Caco-2 (cell line): ENCODE measurements at regions not wholly inside any gene's neighbourhood (a gene's known extent, or its start where the extent isn't known, plus 50 kb on each side); places are given as distances from the start of the nearest gene placed in this dataset.

Experiments
- BruUV-seq: library from RNA; stranded (reverse); fragments of 400-500 nt; replicated peaks from 2 replicates; lab custom pipeline; 2021; lab: Mats Ljungman, UMichigan
- CTCF ChIA-PET: fragments of 300-600 bp; sonication (Branson Sonifier 250); formaldehyde crosslinking; loops from one replicate; lab custom pipeline; 2022; ENCODE audit warnings: antibody characterized with exemption; lab: Charles Lee
- POLR2A ChIA-PET: fragments of 300-600 bp; sonication (Branson Sonifier 250); formaldehyde crosslinking; loops from one replicate; lab custom pipeline; 2022; ENCODE audit warnings: antibody characterized with exemption; lab: Charles Lee
- DNase-seq, 2 experiments: peaks; one replicate each; pipeline versions ENCODE4 v3.0.0 to v3.0.0-alpha.2; 2020 to 2022
- H3K27me3 ChIP-seq: replicated peaks from 2 replicates; pipeline ENCODE4 v1.6.0; 2011; ENCODE audit warnings: low read length; ENCODE audit not compliant: control insufficient read depth, insufficient read depth
- H3K36me3 ChIP-seq: 2 replicates; pipeline ENCODE4 v1.5.1; 2011; ENCODE audit warnings: low read length; ENCODE audit not compliant: control insufficient read depth, insufficient read depth
- H3K4me1 ChIP-seq: fragments of 250-450 bp; sonication (Bioruptor Pico); 2 replicates; pipeline ENCODE4 v1.5.1; 2020; ENCODE audit warnings: mild to moderate bottlenecking
- H3K4me3 ChIP-seq: 2 replicates; pipeline ENCODE4 v1.5.1; 2011; ENCODE audit warnings: low read depth, mild to moderate bottlenecking, control low read depth, low read length
- H3K9me3 ChIP-seq: fragments of 250-450 bp; sonication (Bioruptor Pico); 2 replicates; pipeline ENCODE4 v1.5.1; 2020; ENCODE audit warnings: mild to moderate bottlenecking, moderate library complexity
- H3K27ac Mint-ChIP-seq: one replicate; pipeline ENCODE4 v1.8.0; 2022; ENCODE audit warnings: mixed read lengths; ENCODE audit not compliant: unreplicated experiment
- H3K27me3 Mint-ChIP-seq: one replicate; pipeline ENCODE4 v1.8.0; 2022; ENCODE audit warnings: mixed read lengths; ENCODE audit not compliant: insufficient read depth, unreplicated experiment
- H3K36me3 Mint-ChIP-seq: one replicate; pipeline ENCODE4 v1.8.0; 2022; ENCODE audit warnings: mild to moderate bottlenecking, mixed read lengths; ENCODE audit not compliant: insufficient read depth, unreplicated experiment
- H3K4me1 Mint-ChIP-seq: one replicate; pipeline ENCODE4 v1.8.0; 2022; ENCODE audit warnings: low read depth, mixed read lengths; ENCODE audit not compliant: unreplicated experiment
- H3K4me3 Mint-ChIP-seq: one replicate; pipeline ENCODE4 v1.8.0; 2022; ENCODE audit warnings: mild to moderate bottlenecking, moderate library complexity, mixed read lengths; ENCODE audit not compliant: unreplicated experiment
- H3K9me3 Mint-ChIP-seq: one replicate; pipeline ENCODE4 v1.8.0; 2022; ENCODE audit warnings: mixed read lengths; ENCODE audit not compliant: unreplicated experiment
- intact Hi-C: fragments of 100-400 bp; cut with micrococcal nuclease; formaldehyde crosslinking; loops from one replicate; pipeline ENCODE4 v1.10.0; 2022; ENCODE audit not compliant: unreplicated experiment
- TF ChIP-seq, protein P1 (sequence below), 2 experiments: fragments of 200-600 bp in 1 of 2; IDR thresholded peaks; 1 replicate in 1 of 2; 2 replicates in 1 of 2; pipeline versions ENCODE4 v1.5.1 to v1.8.0; 2011 to 2022; ENCODE audit warnings: antibody characterized with exemption in 1 of 2, control low read depth in 1 of 2, inconsistent platforms in 1 of 2, low read depth in 1 of 2, low read length in 1 of 2, mild to moderate bottlenecking in 1 of 2, moderate library complexity in 1 of 2; ENCODE audit not compliant: insufficient read depth in 1 of 2, severe bottlenecking in 1 of 2, unreplicated experiment in 1 of 2

DNA sequence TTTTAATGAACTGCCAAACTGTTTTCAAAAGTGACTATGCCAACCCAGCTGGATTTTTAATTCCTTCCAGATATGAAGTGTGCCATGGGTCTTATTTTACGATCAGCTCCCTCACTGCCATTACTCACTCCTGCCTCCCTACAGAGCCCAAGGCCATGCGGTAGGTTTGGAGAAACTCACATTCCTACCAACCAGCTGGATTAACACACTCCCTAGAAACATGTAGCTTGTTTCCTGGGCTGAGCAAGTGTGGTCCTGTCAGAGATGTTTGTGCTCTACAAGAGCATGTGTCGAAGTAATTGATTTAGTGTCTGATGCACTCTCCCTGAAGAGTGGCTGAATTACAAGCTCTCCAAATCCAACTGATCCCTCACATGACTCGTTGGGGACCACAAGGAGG is 82.5 kb downstream of the SPP2 start:
- Mint-ChIP-seq H3K9me3 (no peaks in the 10 kb centered on the region), H3K27me3 (no peaks in the 10 kb centered on the region), H3K4me3 (no peak overlapping the region), H3K4me1 (peaks cover 5% of the 10 kb centered on the region), H3K36me3 (peaks cover 13% of the 10 kb centered on the region), H3K27ac (no peak overlapping the region)
- BruUV-seq, result no TSS peak
- Histone ChIP-seq H3K9me3 (no peaks in the 10 kb centered on the region), H3K4me3 (no peak overlapping the region), H3K36me3 (no peaks in the 10 kb centered on the region), H3K27me3 (no peaks in the 10 kb centered on the region), H3K4me1 (peaks cover 28% of the 10 kb centered on the region)
- DNase-seq, result no peak
- CTCF ChIA-PET, result interaction anchor here (0.6 to 0.7 kb wide), 2 partner anchors 16 to 164 kb away, joined by 3 read pairs; no protein-coding TSS in a partner anchor
- TF ChIP-seq, protein P1, sequence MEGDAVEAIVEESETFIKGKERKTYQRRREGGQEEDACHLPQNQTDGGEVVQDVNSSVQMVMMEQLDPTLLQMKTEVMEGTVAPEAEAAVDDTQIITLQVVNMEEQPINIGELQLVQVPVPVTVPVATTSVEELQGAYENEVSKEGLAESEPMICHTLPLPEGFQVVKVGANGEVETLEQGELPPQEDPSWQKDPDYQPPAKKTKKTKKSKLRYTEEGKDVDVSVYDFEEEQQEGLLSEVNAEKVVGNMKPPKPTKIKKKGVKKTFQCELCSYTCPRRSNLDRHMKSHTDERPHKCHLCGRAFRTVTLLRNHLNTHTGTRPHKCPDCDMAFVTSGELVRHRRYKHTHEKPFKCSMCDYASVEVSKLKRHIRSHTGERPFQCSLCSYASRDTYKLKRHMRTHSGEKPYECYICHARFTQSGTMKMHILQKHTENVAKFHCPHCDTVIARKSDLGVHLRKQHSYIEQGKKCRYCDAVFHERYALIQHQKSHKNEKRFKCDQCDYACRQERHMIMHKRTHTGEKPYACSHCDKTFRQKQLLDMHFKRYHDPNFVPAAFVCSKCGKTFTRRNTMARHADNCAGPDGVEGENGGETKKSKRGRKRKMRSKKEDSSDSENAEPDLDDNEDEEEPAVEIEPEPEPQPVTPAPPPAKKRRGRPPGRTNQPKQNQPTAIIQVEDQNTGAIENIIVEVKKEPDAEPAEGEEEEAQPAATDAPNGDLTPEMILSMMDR (IDR thresholded peaks at IDR 0.05; ENCODE audit: insufficient read depth in 1 of 2, low read depth in 1 of 2, low read length in 1 of 2, severe bottlenecking in 1 of 2, unreplicated experiment in 1 of 2), result no peak
- intact Hi-C loops, result no loop called here
- POLR2A ChIA-PET, result no interaction called here

DNA sequence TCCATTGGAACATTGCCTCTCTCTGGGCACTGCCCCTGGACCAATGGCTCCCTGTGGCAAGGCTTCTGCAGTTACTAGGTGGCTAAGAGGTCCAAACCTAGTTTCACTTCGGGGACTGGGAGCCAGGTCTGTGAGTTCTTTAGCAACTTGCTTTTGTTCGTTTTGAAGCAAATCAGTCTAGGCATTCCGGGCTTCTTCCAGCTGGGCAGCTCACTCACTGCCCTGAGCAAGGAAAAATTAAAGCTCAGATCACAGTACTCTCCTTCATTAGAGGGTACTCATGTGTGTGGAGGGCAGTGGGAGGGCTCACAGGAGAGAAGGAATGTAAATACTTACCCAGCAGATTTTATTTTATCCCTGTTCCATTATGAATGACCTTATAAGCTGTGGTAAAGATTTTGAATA is 80.3 kb downstream of the SPP2 start:
- ChIA-PET POLR2A (no interaction called here), CTCF (no interaction called here)
- no TSS peak for BruUV-seq

DNA sequence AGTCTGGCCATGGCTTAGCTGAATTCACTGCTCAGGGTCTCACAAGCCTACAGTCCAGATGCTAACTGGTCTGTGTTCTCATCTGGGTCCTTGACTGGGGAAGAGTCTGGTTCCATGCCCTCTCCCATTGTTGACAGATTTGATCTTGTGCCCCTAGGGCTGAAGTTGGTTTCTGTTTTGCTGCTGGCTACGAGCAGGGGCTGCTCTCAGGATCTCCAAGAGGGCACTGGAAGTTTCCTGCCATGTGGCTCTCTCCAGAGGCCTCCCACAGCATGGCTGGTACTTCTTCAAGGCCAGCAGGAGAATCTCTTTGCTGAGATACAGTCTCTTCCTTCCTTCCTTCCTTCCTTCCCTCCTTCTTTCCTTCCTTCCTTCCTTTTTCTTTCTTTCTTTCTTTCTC is 78.1 kb downstream of the SPP2 start:
- no TSS peak for BruUV-seq
- H3K27me3 Mint-ChIP-seq, result no peaks in the 10 kb centered on the region
- H3K27ac Mint-ChIP-seq, result no peak overlapping the region
- H3K36me3 Mint-ChIP-seq, result no peaks in the 10 kb centered on the region
- Histone ChIP-seq H3K4me3 (no peak overlapping the region), H3K36me3 (no peaks in the 10 kb centered on the region), H3K4me1 (no peaks in the 10 kb centered on the region), H3K9me3 (no peaks in the 10 kb centered on the region), H3K27me3 (no peaks in the 10 kb centered on the region)
- ChIA-PET POLR2A (no interaction called here), CTCF (no interaction called here)
- no peaks in the 10 kb centered on the region for H3K9me3 Mint-ChIP-seq
- H3K4me3 Mint-ChIP-seq, result no peak overlapping the region
- H3K4me1 Mint-ChIP-seq, result no peaks in the 10 kb centered on the region
- TF ChIP-seq, protein P1 (IDR thresholded peaks at IDR 0.05; ENCODE audit: insufficient read depth in 1 of 2, low read depth in 1 of 2, low read length in 1 of 2, severe bottlenecking in 1 of 2, unreplicated experiment in 1 of 2), result no peak
- no peak for DNase-seq
- intact Hi-C loops, result no loop called here

More for the DNA sequence above, 80.3 kb downstream of the SPP2 start:
- Histone ChIP-seq H3K4me1 (peaks cover 9% of the 10 kb centered on the region), H3K36me3 (no peaks in the 10 kb centered on the region), H3K9me3 (no peaks in the 10 kb centered on the region), H3K27me3 (no peaks in the 10 kb centered on the region), H3K4me3 (no peak overlapping the region)
- H3K4me1 Mint-ChIP-seq, result peaks cover 5% of the 10 kb centered on the region
- DNase-seq, result no peak
- H3K27ac Mint-ChIP-seq, result no peak overlapping the region
- TF ChIP-seq, protein P1 (IDR thresholded peaks at IDR 0.05; ENCODE audit: insufficient read depth in 1 of 2, low read depth in 1 of 2, low read length in 1 of 2, severe bottlenecking in 1 of 2, unreplicated experiment in 1 of 2), result no peak
- H3K36me3 Mint-ChIP-seq, result peaks cover 2% of the 10 kb centered on the region
- intact Hi-C loops, result no loop called here
- no peaks in the 10 kb centered on the region for H3K9me3 Mint-ChIP-seq
- H3K4me3 Mint-ChIP-seq, result no peak overlapping the region
- no peaks in the 10 kb centered on the region for H3K27me3 Mint-ChIP-seq
